GM18502 (cell line): ENCODE measurements at regions not wholly inside any gene's neighbourhood (a gene's known extent, or its start where the extent isn't known, plus 50 kb on each side); places are given as distances from the start of the nearest gene placed in this dataset.
"Not testable (repeated sequence)": the region's sequence is repeated elsewhere in the genome, so short reads cannot be mapped to it uniquely, and the experiment has no call there.

Source experiments
- ATAC-seq: cut with Tn5 transposase; IDR thresholded peaks from one replicate; pipeline ENCODE4 v1.9.1; 2021; ENCODE audit warnings: mild to moderate bottlenecking; ENCODE audit not compliant: unreplicated experiment, poor library complexity

- no peak for ATAC-seq
Measured at GRCh38 chr1:187763976-187764375, 935.2 kb downstream of the PLA2G4A start.

- no peak for ATAC-seq
Measured at GRCh38 chr1:187771396-187771795, 942.6 kb downstream of the PLA2G4A start.

- no peak for ATAC-seq
Measured at GRCh38 chr1:187773168-187773567, 944.4 kb downstream of the PLA2G4A start.

- no peak for ATAC-seq
Measured at GRCh38 chr1:187787736-187788135, 959.0 kb downstream of the PLA2G4A start.

- no peak for ATAC-seq
Measured at GRCh38 chr1:187788718-187789117, 960.0 kb downstream of the PLA2G4A start.

GRCh38 chr1:187790724-187791123, 962.0 kb downstream of the PLA2G4A start:
- ATAC-seq, result no peak

GRCh38 chr1:187794561-187794960, 965.8 kb downstream of the PLA2G4A start:
- no peak for ATAC-seq

- no peak for ATAC-seq
Measured at GRCh38 chr1:187809549-187809948, 980.8 kb downstream of the PLA2G4A start.

GRCh38 chr1:187816646-187817045, 987.9 kb downstream of the PLA2G4A start:
- no peak for ATAC-seq

GRCh38 chr1:187817782-187818181, 989.0 kb downstream of the PLA2G4A start:
- no peak for ATAC-seq

- ATAC-seq, result no peak
Measured at GRCh38 chr1:187819086-187819485, 990.3 kb downstream of the PLA2G4A start.

- no peak for ATAC-seq
Measured at GRCh38 chr1:187836557-187836956, 1007.8 kb downstream of the PLA2G4A start.

GRCh38 chr1:187837787-187838186, 1009.0 kb downstream of the PLA2G4A start:
- ATAC-seq, result no peak

GRCh38 chr1:187838335-187839293, 1009.9 kb downstream of the PLA2G4A start:
- no peak for ATAC-seq

- no peak for ATAC-seq
Measured at GRCh38 chr1:187839873-187840272, 1011.1 kb downstream of the PLA2G4A start.

- ATAC-seq, result no peak
Measured at GRCh38 chr1:187840557-187840956, 1011.8 kb downstream of the PLA2G4A start.

GRCh38 chr1:187842406-187843165, 1013.8 kb downstream of the PLA2G4A start:
- no peak for ATAC-seq

GRCh38 chr1:187844313-187844712, 1015.6 kb downstream of the PLA2G4A start:
- no peak for ATAC-seq

- ATAC-seq, result no peak
Measured at GRCh38 chr1:187847531-187847930, 1018.8 kb downstream of the PLA2G4A start.

GRCh38 chr1:187848321-187848720, 1019.6 kb downstream of the PLA2G4A start:
- no peak for ATAC-seq

GRCh38 chr1:187850146-187850545, 1021.4 kb downstream of the PLA2G4A start:
- ATAC-seq, result not testable (repeated sequence)
